AG04449 (cell line): ENCODE measurements at regions not wholly inside any gene's neighbourhood (a gene's known extent, or its start where the extent isn't known, plus 50 kb on each side); places are given as distances from the start of the nearest gene placed in this dataset.

ENCODE experiments used
- CTCF ChIA-PET: fragments of 350-600 bp; formaldehyde crosslinking; extraction: SDS; loops from one replicate; lab custom pipeline; 2021; ENCODE audit warnings: antibody characterized with exemption; lab: Yijun Ruan, JAX
- POLR2A ChIA-PET: fragments of 400-600, 350-600 bp; formaldehyde crosslinking; extraction: SDS; loops from one replicate; lab custom pipeline; 2020; ENCODE audit warnings: antibody characterized with exemption, inconsistent platforms; lab: Yijun Ruan, JAX
- DNase-seq: peaks from one replicate; pipeline ENCODE4 v3.0.0-alpha.2; 2010; ENCODE audit warnings: low read depth, low spot score
- H3K4me3 ChIP-seq: 2 replicates; pipeline ENCODE4 v1.5.1; 2011; ENCODE audit warnings: low read depth, mild to moderate bottlenecking, control low read depth, low read length
- CTCF ChIP-seq: IDR thresholded peaks from one replicate; pipeline ENCODE4 v1.5.1; 2011; ENCODE audit warnings: mild to moderate bottlenecking, moderate library complexity, low read length, control low read depth, inconsistent platforms; ENCODE audit not compliant: insufficient read depth; ENCODE audit errors: missing control alignments

GRCh38 chr3:124097362-124098131 lies 105.6 kb upstream of the ROPN1 start:
- DNase-seq = no peak
- no peak overlapping the region for H3K4me3 ChIP-seq
- POLR2A ChIA-PET = no interaction called here
- TF ChIP-seq CTCF = no peak
- CTCF ChIA-PET = interaction anchor here (0.9 to 2.7 kb wide), 7 partner anchors 9 to 54 kb away, joined by 3 to 17 read pairs (median 3); no protein-coding TSS in a partner anchor

GRCh38 chr3:124101643-124102042 lies 109.7 kb upstream of the ROPN1 start:
- ChIA-PET POLR2A (no interaction called here), CTCF (no interaction called here)
- no peak for TF ChIP-seq CTCF
- no peak overlapping the region for H3K4me3 ChIP-seq
- no peak for DNase-seq

- no peak for TF ChIP-seq CTCF
- H3K4me3 ChIP-seq = no peak overlapping the region
- POLR2A ChIA-PET = interaction anchor here (0.6 to 1.1 kb wide), 3 partner anchors 12 to 14 kb away, joined by 3 to 5 read pairs (median 3); no protein-coding TSS in a partner anchor
- CTCF ChIA-PET = interaction anchor here (0.7 to 3.0 kb wide), 9 partner anchors 10 to 443 kb away, joined by 3 to 17 read pairs (median 6); partner anchors contain the start of gene KALRN
- DNase-seq = no peak
These were observed 115.4 kb upstream of the ROPN1 start for GRCh38 chr3:124107104-124107890.

GRCh38 chr3:124108446-124108845 lies 116.5 kb upstream of the ROPN1 start:
- no peak for DNase-seq
- no peak for TF ChIP-seq CTCF
- CTCF ChIA-PET = interaction anchor here (0.9 to 3.0 kb wide), 6 partner anchors 11 to 75 kb away, joined by 3 to 17 read pairs (median 6); partner anchors contain the start of gene KALRN
- H3K4me3 ChIP-seq = no peak overlapping the region
- POLR2A ChIA-PET = no interaction called here

GRCh38 chr3:124113485-124113884 lies 121.6 kb upstream of the ROPN1 start:
- no peak for DNase-seq
- TF ChIP-seq CTCF = no peak
- CTCF ChIA-PET = interaction anchor here (1.0 kb wide), 1 partner anchor 34 kb away, joined by 4 read pairs; no protein-coding TSS in a partner anchor
- POLR2A ChIA-PET = no interaction called here
- no peak overlapping the region for H3K4me3 ChIP-seq

GRCh38 chr3:124115279-124115678 lies 123.4 kb upstream of the ROPN1 start:
- H3K4me3 ChIP-seq = no peak overlapping the region
- ChIA-PET CTCF (no interaction called here), POLR2A (no interaction called here)
- no peak for TF ChIP-seq CTCF
- no peak for DNase-seq
